Activated naive CD8-positive, alpha-beta T cell treated with anti-CD3 and anti-CD28 coated beads, Interleukin-2, amount 50 U/mL, for 24 hours (primary cell): ENCODE measurements at regions not wholly inside any gene's neighbourhood (a gene's known extent, or its start where the extent isn't known, plus 50 kb on each side); places are given as distances from the start of the nearest gene placed in this dataset.

Experiments
- ATAC-seq: fragments of 150-1000 bp; cut with Tn5 transposase; one replicate; pipeline ENCODE4 v1.10.0; 2021
- DNase-seq: peaks from one replicate; pipeline ENCODE4 v3.0.0; 2021
- H3K27ac Mint-ChIP-seq: one replicate; pipeline ENCODE4 v1.8.0; 2021; ENCODE audit warnings: mild to moderate bottlenecking, mixed read lengths
- H3K27me3 Mint-ChIP-seq: one replicate; pipeline ENCODE4 v1.8.0; 2021; ENCODE audit warnings: mixed read lengths
- H3K36me3 Mint-ChIP-seq: one replicate; pipeline ENCODE4 v1.8.0; 2021; ENCODE audit warnings: low read depth, mixed read lengths
- H3K4me1 Mint-ChIP-seq: one replicate; pipeline ENCODE4 v1.8.0; 2021; ENCODE audit warnings: mixed read lengths
- H3K4me3 Mint-ChIP-seq: one replicate; pipeline ENCODE4 v1.8.0; 2021; ENCODE audit warnings: mild to moderate bottlenecking, moderate library complexity, mixed read lengths
- H3K9me3 Mint-ChIP-seq: one replicate; pipeline ENCODE4 v1.8.0; 2021; ENCODE audit warnings: mixed read lengths

DNA sequence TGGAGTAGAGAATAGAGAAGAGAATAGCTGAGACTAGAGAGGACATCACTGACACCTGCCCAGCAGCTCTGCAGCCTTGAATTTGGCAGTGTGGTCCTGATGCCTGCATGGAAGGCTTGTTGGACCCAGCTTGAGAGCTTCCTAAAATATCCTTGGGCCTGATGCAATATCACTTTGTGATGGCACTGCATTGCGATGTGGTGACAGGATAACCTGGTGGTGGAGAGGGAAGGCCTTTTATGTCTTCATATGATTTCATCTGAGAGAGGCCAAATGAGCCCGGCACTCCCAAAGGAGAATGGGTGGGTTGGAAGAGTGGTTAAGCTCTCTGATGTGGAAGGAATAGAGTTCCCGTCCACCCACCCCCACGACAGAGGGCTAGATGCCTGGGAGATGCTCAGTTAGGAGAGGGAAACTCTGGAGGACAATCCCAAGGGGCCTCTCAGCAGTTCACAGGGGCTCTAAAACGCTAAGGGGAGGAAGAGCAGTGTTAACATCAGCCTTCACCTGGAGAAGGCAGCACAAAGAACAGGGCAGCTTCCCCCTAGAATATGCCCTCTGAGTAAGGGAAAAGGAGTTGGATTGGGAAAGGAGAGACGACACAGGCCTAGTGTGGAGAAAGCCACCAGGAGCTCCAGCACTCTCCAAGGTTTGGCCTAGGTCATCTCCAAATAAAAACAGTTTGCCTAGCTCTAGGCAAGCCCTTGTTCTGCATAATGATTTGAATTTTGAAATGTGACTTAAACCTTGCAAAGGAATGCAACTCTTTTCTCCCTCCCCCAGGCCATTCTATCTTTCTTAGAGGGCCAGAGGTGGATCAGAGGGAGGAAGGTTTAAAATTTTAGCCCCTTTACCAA, 99.8 kb upstream of the SSBP2 start:
- H3K4me1 Mint-ChIP-seq, result peaks cover 45% of the 10 kb centered on the region
- no peaks in the 10 kb centered on the region for H3K36me3 Mint-ChIP-seq
- H3K4me3 Mint-ChIP-seq, result peak overlapping the region; percentile 85

DNA sequence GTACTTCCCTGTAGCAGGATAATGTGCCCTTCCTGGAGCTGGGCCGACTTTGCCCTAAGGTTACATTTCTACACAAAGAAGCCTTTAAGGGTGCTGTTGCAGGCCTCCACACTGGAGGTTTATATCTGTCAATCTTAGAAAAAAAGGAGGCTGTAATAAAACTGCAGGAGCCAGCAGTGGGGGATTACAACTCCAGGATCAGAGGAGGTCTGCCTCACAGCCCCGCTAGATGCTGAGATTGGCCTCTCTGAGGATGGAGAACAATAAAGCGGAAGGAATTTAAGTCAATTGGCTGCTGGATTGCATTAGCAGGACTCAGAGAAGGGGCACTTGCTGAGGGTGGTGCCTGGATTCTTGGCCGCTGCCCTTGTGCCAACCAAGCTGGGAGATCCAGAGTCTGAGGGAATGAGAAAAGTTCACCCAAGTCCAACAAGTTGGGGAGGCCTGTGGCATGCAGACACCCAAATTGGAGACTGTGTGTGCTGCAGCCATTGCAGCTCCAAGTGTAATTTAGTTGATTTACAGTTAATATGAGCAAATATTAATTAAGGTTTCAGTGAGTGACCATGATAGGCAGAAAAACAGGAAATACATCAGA, 99.0 kb upstream of the SSBP2 start:
- Mint-ChIP-seq H3K9me3 (no peaks in the 10 kb centered on the region), H3K4me1 (peaks cover 44% of the 10 kb centered on the region), H3K4me3 (no peak overlapping the region), H3K36me3 (no peaks in the 10 kb centered on the region), H3K27me3 (no peaks in the 10 kb centered on the region), H3K27ac (no peak overlapping the region)
- ATAC-seq (no peak), DNase-seq (no peak)

More for the DNA sequence above, 99.8 kb upstream of the SSBP2 start:
- Mint-ChIP-seq H3K27ac (peak overlapping the region; percentile 91), H3K9me3 (no peaks in the 10 kb centered on the region), H3K27me3 (no peaks in the 10 kb centered on the region)
- ATAC-seq (no peak), DNase-seq (no peak)

DNA sequence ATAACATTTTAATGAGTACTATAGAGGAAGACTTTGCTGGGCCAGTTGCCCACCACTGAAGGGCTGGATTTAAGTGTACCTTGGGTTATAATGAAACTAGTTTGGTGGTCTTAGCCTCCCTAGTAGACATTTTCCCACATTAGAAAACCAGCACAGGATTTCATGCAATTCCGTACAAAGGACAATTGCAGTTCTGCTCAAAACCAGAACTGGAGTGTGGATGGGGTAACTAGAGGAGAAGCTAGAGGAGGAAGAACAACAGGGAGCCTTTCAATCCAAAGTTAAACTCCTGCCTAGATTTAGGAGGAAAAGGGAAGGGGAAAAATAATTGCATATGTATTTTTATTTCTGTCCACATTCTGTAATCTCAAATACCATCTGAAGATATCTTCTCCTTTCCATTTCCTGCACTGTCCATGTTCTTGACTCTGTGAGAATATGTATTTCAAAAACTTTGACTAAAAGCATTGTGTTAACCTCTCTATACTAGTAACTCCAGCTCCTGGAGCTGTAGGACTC, 97.5 kb upstream of the SSBP2 start:
- no peaks in the 10 kb centered on the region for H3K36me3 Mint-ChIP-seq
- H3K27me3 Mint-ChIP-seq, result no peaks in the 10 kb centered on the region
- H3K4me3 Mint-ChIP-seq, result no peak overlapping the region
- ATAC-seq, result no peak
- H3K9me3 Mint-ChIP-seq, result no peaks in the 10 kb centered on the region
- H3K4me1 Mint-ChIP-seq, result peaks cover 34% of the 10 kb centered on the region
- no peak overlapping the region for H3K27ac Mint-ChIP-seq
- DNase-seq, result no peak

DNA sequence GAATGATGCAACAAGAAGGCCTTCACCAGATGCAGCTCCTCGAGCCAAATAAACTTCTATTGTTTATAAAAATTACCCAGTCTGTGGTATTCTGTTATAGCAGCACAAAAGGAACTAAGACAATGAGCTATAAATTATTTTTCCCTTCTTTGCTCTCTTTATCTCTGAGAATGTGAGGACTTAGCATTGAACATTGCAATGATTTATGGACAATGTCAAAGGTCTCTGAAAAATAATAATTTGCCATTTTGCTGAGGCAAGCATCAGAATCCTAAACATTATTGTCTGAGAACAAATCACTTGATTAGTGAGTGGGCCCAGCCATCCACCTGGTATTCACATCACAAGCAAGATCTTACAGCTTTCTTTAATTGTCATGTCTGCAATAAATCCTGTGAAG, 95.4 kb upstream of the SSBP2 start:
- no peak for ATAC-seq
- DNase-seq, result no peak
- Mint-ChIP-seq H3K27ac (no peak overlapping the region), H3K36me3 (no peaks in the 10 kb centered on the region), H3K4me1 (peaks cover 16% of the 10 kb centered on the region), H3K4me3 (no peak overlapping the region), H3K9me3 (no peaks in the 10 kb centered on the region), H3K27me3 (no peaks in the 10 kb centered on the region)

DNA sequence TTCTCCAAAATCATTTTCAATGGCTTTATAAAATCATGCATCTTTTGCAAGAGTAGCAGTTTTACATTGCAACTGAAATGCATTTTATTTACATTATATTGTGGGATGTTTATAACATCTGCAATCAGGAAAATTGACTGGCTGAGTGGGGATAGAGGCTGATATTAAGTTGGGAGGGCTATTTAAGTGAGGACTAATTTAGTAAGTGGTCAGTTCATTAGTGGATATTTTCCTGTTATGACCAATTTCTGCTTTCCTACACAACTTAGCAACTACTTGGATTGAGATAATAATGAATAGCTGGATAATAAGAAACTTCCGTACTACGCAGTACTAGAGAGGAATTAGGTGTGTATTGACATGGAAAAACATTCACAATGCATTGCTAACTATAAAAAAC, 92.9 kb upstream of the SSBP2 start:
- DNase-seq, result no peak
- no peaks in the 10 kb centered on the region for H3K4me1 Mint-ChIP-seq

DNA sequence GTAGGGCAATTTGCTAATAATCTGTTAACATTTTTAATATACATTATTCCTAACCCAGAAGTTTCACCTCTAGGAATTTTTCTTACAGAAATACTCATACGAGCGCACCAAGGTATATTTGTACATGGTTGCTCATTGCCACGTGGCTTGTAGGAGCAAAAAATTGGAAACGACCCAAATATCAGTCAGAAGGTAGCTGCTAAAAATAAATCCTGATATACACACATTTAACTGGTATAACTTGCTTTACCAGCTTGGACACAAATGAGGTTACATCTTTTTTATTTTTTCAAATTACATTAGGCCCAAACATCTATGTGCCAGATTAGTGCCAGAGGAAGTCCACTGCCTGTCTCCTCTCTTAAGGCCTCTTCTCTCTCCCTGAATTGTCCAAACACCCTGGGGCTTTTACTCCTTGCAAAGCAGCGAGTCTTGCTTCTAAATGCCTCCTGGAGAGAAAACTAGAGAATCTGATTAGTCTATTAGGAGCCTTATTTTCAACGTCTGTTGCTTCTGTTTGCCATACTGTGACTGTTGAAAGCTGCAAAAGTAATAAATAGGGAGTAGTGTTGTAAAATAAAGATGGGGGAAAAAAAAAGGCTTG, 92.0 kb upstream of the SSBP2 start:
- DNase-seq (no peak), ATAC-seq (no peak)
- Mint-ChIP-seq H3K4me1 (no peaks in the 10 kb centered on the region), H3K27me3 (no peaks in the 10 kb centered on the region), H3K9me3 (no peaks in the 10 kb centered on the region), H3K4me3 (no peak overlapping the region), H3K27ac (no peak overlapping the region), H3K36me3 (no peaks in the 10 kb centered on the region)

More for the DNA sequence above, 92.9 kb upstream of the SSBP2 start:
- Mint-ChIP-seq H3K4me3 (no peak overlapping the region), H3K27me3 (no peaks in the 10 kb centered on the region), H3K36me3 (no peaks in the 10 kb centered on the region), H3K9me3 (no peaks in the 10 kb centered on the region), H3K27ac (no peak overlapping the region)
- ATAC-seq, result no peak

- H3K9me3 Mint-ChIP-seq, result no peaks in the 10 kb centered on the region
- no peak for DNase-seq
- no peaks in the 10 kb centered on the region for H3K36me3 Mint-ChIP-seq
- no peak overlapping the region for H3K27ac Mint-ChIP-seq
- ATAC-seq, result no peak
- no peaks in the 10 kb centered on the region for H3K27me3 Mint-ChIP-seq
- no peaks in the 10 kb centered on the region for H3K4me1 Mint-ChIP-seq
- H3K4me3 Mint-ChIP-seq, result no peak overlapping the region
Observed at GRCh38 chr5:81839034-81839433, 88.1 kb upstream of the SSBP2 start.

- Mint-ChIP-seq H3K36me3 (no peaks in the 10 kb centered on the region), H3K4me1 (no peaks in the 10 kb centered on the region), H3K27ac (no peak overlapping the region), H3K9me3 (no peaks in the 10 kb centered on the region), H3K27me3 (no peaks in the 10 kb centered on the region), H3K4me3 (no peak overlapping the region)
- DNase-seq (no peak), ATAC-seq (peak; percentile 40)
Observed at GRCh38 chr5:81838307-81838906, 87.5 kb upstream of the SSBP2 start.

GRCh38 chr5:81837667-81838306, 86.9 kb upstream of the SSBP2 start:
- H3K36me3 Mint-ChIP-seq, result no peaks in the 10 kb centered on the region
- no peaks in the 10 kb centered on the region for H3K9me3 Mint-ChIP-seq
- ATAC-seq (no peak), DNase-seq (no peak)
- H3K27ac Mint-ChIP-seq, result no peak overlapping the region
- H3K4me3 Mint-ChIP-seq, result no peak overlapping the region
- H3K27me3 Mint-ChIP-seq, result no peaks in the 10 kb centered on the region
- no peaks in the 10 kb centered on the region for H3K4me1 Mint-ChIP-seq

- Mint-ChIP-seq H3K9me3 (no peaks in the 10 kb centered on the region), H3K27ac (no peak overlapping the region), H3K4me1 (no peaks in the 10 kb centered on the region), H3K36me3 (no peaks in the 10 kb centered on the region), H3K27me3 (no peaks in the 10 kb centered on the region), H3K4me3 (no peak overlapping the region)
- no peak for DNase-seq
- ATAC-seq, result no peak
Observed at GRCh38 chr5:81835814-81836367, 85.0 kb upstream of the SSBP2 start.

GRCh38 chr5:81834021-81834660, 83.2 kb upstream of the SSBP2 start:
- no peaks in the 10 kb centered on the region for H3K36me3 Mint-ChIP-seq
- no peak overlapping the region for H3K4me3 Mint-ChIP-seq
- H3K27ac Mint-ChIP-seq, result no peak overlapping the region
- DNase-seq (no peak), ATAC-seq (no peak)
- H3K4me1 Mint-ChIP-seq, result peaks cover 4% of the 10 kb centered on the region
- H3K9me3 Mint-ChIP-seq, result no peaks in the 10 kb centered on the region
- no peaks in the 10 kb centered on the region for H3K27me3 Mint-ChIP-seq

- no peak for ATAC-seq
- H3K4me3 Mint-ChIP-seq, result no peak overlapping the region
- no peak overlapping the region for H3K27ac Mint-ChIP-seq
- H3K36me3 Mint-ChIP-seq, result no peaks in the 10 kb centered on the region
- H3K27me3 Mint-ChIP-seq, result no peaks in the 10 kb centered on the region
- H3K9me3 Mint-ChIP-seq, result no peaks in the 10 kb centered on the region
- peaks cover 5% of the 10 kb centered on the region for H3K4me1 Mint-ChIP-seq
- DNase-seq, result no peak
Observed at GRCh38 chr5:81830596-81830995, 79.7 kb upstream of the SSBP2 start.

- DNase-seq (no peak), ATAC-seq (no peak)
- Mint-ChIP-seq H3K36me3 (no peaks in the 10 kb centered on the region), H3K4me1 (peaks cover 5% of the 10 kb centered on the region), H3K9me3 (no peaks in the 10 kb centered on the region), H3K4me3 (no peak overlapping the region), H3K27me3 (no peaks in the 10 kb centered on the region), H3K27ac (no peak overlapping the region)
Observed at GRCh38 chr5:81829242-81829641, 78.3 kb upstream of the SSBP2 start.

DNA sequence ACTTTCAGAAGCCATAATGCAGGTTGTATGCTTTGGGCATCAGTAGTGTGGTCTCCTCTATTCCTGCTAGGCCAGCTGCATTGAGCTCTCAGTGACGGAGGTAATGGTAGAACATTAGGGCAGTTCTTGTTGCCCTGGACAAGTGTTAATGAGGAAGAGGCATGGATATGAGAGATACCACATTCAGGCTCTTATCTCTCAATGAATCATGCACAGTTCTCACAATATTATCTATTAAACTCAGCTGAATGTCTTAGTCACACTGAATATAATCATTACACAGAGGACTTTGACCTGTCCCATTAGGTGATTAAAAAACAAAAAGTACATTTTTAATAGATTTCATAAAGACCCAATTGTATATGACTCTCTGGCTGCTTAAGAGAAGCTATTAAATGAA, 76.6 kb upstream of the SSBP2 start:
- DNase-seq (no peak), ATAC-seq (no peak)
- Mint-ChIP-seq H3K27me3 (no peaks in the 10 kb centered on the region), H3K4me3 (no peak overlapping the region), H3K27ac (no peak overlapping the region), H3K4me1 (peaks cover 5% of the 10 kb centered on the region), H3K36me3 (no peaks in the 10 kb centered on the region), H3K9me3 (no peaks in the 10 kb centered on the region)
